Stimulated activated CD4-positive, alpha-beta T cell treated with anti-CD3 and anti-CD28 coated beads, Interleukin-1b, Interleukin-23, amount 100 ng/mL, for 4 hours (primary cell): ENCODE measurements at regions not wholly inside any gene's neighbourhood (a gene's known extent, or its start where the extent isn't known, plus 50 kb on each side); places are given as distances from the start of the nearest gene placed in this dataset.

Experiments used
- DNase-seq, 2 donors: peaks; one replicate each; pipeline ENCODE4 v3.0.0-alpha.2; 2020; ENCODE audit warnings: low read depth in 2 of 2

DNA sequence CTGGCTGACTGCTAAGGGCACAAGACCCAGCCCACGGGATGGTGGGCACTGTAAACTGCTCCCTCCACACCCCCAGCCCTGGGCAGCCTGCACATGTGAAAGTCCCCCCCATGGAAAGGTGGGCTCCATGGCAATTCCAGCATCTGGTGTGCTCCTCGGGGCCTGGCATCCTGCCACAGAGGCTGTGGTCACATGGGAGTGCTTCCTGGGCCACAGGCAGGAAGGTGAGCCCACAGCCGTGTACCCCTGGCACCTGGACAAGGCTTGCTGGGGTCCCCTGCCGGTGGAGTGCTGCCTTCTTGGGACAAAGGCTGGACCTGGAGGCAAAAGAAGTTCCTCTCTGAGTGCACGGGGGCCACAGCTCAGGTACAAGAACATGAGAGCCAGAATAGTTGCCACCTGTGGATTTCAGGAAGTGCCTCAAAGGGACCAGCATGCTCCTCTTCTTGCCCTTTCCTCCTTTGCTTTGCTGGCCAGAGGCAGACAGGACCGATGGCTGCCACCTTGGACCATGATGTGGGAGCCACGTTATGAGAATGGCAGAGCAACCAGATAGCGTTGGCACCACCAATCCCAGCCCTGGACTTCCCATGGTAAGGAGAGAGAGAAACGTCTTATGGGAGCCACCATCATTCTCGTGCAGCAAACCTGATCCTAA is 120.2 kb upstream of the MLN start:
- no peak for DNase-seq

- DNase-seq, result no peak
Measured at GRCh38 chr6:33921745-33922144, 117.9 kb upstream of the MLN start.

DNA sequence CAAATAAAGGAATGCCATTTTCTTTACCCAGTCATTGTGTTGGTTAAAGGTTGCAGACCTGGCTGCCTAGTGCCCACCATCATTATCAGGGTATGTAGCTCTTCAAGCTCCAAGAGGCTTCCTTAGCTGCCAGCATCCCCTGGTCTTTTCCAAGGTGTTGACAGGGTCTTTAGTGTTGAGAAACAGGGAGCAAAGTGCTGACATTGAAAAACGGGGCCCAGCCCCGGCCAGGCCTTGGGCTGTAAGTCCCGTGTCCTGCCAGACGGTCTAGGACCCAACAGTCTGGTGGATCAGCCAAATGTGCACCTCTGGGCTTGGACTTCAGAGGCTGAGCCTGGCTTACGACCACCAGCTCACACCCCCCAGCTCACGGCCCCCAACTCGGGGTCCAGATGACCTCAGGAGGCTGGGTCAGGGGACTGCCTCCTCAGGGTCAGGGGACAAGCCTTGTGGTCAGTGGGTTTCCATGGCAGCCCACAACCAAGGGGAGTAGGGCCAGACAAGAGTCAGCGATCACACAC is 114.4 kb upstream of the MLN start:
- DNase-seq, result no peak

GRCh38 chr6:33915134-33915533 is 111.3 kb upstream of the MLN start:
- peak in 1 of 2 donors; percentile 7 for DNase-seq

GRCh38 chr6:33914645-33915044 is 110.8 kb upstream of the MLN start:
- DNase-seq, result peak; percentile 12 to 47

DNA sequence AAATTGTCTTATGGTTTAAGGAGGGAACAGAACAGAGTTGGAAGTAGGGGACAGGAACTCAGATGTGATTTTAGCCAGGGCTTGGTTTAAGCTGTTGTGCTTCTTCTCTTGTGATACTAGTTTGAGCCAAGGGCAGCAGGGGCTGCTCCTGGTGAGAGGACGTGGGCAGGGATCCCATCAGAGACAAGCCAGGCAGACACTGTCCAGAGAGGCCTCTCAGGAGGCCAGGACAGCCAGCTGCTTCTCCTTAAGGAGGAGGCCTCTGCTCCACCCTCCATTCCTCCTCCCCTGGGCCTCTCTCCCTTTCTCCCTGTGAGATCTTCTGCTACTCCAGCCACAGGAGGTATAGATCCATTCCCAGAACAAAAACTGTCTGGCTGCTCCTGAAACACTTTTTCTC is 108.4 kb upstream of the MLN start:
- no peak for DNase-seq

DNA sequence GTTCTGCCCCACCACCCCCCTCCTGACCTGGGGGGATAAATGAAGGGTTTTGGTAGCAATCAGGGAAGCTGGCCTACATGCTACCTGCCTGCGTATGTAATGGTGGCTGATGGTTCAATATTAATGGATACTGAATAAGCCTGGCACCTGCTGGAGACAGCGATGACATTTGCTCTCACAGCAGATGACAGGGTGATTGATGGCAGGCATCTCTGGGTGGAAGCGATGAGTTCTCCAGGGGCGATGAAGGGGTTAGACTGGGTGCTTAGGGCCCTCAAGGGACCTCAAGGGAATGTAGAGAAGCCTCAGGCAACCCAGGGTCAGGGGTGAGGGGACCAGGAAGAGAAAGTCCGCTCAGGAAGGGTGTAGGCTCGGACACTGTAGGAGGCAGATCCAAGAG is 107.7 kb upstream of the MLN start:
- no peak for DNase-seq

- no peak for DNase-seq
Measured at GRCh38 chr6:33910594-33910993, 106.8 kb upstream of the MLN start.

- DNase-seq, result no peak
Measured at GRCh38 chr6:33909737-33910136, 105.9 kb upstream of the MLN start.

GRCh38 chr6:33908025-33908424 is 104.2 kb upstream of the MLN start:
- DNase-seq, result no peak

DNA sequence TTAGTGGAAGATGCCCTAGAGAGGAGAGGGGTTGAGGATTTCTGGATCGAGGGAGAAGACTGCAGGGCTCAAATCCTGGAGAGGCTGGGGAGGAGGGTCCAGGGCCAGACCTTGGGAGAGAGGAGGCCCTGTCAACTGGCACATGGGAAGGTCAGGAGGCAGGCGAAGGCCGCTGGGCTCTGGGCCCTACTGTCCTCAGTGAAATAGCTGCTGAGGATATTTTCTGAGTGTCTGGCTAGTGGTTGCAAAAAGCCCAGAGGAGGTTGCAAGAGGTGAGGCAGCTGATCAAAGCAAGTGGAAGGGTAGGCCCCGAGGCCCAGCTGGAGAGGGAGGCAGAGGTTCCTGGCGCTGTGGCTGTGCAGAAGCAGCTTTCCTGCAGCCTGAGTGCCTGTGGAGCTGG is 103.4 kb upstream of the MLN start:
- no peak for DNase-seq

DNA sequence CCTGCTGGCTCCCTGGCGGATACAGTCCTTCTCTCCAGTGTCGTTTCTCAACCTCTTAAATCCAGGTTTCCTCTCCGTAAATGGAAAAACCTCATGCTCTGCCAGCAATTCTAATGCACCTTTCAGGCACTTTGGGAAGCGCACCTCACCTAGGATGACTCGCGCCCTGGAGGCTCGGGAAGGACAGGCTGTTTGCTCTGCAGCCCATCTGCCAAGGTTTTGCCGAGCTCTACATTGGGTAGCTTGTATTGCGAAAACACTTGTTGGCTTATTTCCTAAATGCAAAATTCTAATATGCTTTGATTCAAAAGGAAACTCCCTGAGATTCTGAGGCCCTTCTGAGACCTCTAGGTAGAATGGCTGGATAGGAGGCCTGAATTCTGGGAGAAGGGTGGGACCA is 102.6 kb upstream of the MLN start:
- DNase-seq, result no peak

DNA sequence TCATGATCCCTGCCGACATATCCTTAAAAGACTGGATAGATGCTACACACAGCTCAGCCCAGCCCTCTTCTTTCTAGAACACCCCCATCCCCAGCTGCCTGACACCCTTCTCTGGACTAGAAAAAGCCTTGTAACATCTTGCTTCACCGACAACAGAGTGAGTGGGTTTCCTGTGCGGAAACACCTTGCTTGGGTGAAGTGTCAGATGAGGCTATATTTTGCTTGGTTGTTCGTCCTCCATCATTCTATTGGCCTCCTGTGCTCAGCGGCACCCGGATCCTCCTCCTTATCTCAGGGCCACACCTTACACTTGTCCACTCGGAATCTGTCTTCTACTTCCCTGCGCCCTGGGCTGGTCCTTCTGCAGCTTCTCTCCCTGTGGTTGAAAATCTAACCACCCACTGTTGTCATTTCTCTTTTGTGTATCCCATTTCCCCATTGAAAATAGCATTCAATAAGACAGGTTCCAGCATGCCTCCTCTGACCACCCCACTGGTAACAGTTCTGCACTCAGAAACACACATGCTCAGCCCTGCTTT is 101.3 kb upstream of the MLN start:
- DNase-seq, result peak in 1 of 2 donors; percentile 9

DNA sequence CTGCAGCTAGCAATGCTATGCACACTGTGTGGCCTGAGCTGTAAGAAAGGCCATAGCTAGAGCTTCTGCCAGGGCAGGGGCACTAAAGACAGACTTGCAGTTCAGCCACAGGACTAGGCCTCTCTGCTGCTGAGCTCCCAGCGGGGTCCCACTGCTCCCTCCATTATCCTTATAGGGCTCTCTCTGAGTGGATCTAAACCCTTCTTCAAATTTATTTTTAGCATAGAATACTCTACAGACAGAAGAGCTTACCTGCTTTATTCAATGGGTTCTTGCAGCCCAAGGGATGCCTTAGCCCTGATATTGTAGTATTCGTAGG is 100.9 kb upstream of the MLN start:
- DNase-seq, result no peak

GRCh38 chr6:33904050-33904746 is 100.4 kb upstream of the MLN start:
- peak; percentile 17 to 19 for DNase-seq

GRCh38 chr6:33903579-33903978 is 99.8 kb upstream of the MLN start:
- no peak for DNase-seq

GRCh38 chr6:33902457-33902853 is 98.7 kb upstream of the MLN start:
- DNase-seq, result no peak

- DNase-seq, result no peak
Measured at GRCh38 chr6:33901822-33902456, 98.1 kb upstream of the MLN start.

DNA sequence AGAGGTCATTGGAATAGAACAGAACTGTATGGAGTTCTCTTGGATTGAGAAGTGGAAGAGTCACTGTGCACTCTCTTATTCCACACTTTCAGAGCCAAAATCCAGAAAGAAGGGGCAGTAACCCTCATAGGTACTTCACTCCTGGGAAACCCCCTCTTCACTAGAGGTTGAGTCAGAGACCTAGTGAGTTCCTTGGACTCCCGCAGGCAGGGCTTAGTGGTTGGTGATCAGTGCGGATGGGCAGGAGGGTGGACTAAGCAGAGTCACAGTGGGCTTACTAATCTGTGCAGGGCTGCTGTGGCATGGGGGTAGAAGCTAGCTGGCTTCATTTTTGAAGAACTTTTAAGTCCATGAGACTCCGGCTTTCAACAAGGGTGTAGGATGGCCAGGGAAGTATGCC is 95.0 kb upstream of the MLN start:
- no peak for DNase-seq

GRCh38 chr6:33897189-33897780 is 93.5 kb upstream of the MLN start:
- no peak for DNase-seq

DNA sequence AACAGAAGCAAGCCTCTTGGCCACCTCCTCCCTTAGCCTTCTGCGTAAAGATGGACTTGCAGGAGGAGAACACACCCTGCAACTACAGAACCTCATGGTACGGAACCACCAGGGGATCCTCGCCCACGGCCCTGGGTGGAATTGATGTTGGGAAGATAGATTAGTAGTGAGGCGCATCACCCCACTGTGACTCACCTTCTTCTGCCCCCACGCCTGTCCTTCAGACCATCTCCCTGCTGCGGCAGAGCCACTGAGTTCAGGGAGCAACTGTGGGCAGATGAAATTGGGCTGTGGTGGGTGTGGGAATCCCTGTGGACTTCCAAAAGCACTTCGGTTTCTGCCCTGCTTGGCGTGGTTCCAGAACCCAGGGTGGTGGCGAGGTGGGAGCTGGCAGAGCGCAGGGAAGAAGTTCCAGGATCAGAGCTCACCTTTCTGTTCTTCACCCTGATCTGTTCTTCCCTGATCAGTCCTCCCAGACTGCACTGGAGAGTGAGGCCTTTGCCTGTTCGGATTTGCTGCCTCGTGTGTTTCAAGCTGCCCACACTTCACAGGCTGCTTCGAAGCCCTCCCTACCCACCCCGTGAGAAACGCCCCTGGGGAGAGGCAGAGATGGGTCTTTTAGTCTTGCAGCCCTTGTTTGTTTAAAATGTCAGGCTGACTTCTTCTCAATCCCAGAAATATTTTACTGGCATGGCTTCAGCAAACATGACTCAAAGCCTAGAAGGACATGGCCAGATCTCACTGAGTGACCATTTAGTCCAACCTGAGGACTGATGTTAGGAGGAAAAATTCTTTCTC is 92.8 kb upstream of the MLN start:
- no peak for DNase-seq

GRCh38 chr6:33895988-33896387 is 92.2 kb upstream of the MLN start:
- no peak for DNase-seq
